H9 (cell line): ENCODE measurements at regions not wholly inside any gene's neighbourhood (a gene's known extent, or its start where the extent isn't known, plus 50 kb on each side); places are given as distances from the start of the nearest gene placed in this dataset.

ENCODE experiments used
- DNase-seq: peaks from one replicate; pipeline ENCODE4 v3.0.0-alpha.2; 2017
- H2AFZ ChIP-seq: one replicate; pipeline ENCODE4 v1.6.1; 2013; ENCODE audit warnings: mild to moderate bottlenecking, low read length, control low read depth, moderate library complexity
- H2AK5ac ChIP-seq: 2 replicates; pipeline ENCODE4 v1.6.1; 2013; ENCODE audit warnings: low read length, control low read depth, mixed read lengths; ENCODE audit not compliant: insufficient read length
- H2BK120ac ChIP-seq: one replicate; pipeline ENCODE4 v1.6.1; 2013; ENCODE audit warnings: low read depth, mild to moderate bottlenecking, low read length, control low read depth, inconsistent platforms; ENCODE audit not compliant: poor library complexity, severe bottlenecking
- H2BK12ac ChIP-seq: 2 replicates; pipeline ENCODE4 v1.6.1; 2013; ENCODE audit warnings: low read length, control low read depth, mixed read lengths, low read depth; ENCODE audit not compliant: insufficient read length
- H2BK15ac ChIP-seq: 2 replicates; pipeline ENCODE4 v1.6.1; 2013; ENCODE audit warnings: low read depth, low read length, control low read depth
- H2BK20ac ChIP-seq: one replicate; pipeline ENCODE4 v1.6.1; 2013; ENCODE audit warnings: low read depth, mild to moderate bottlenecking, low read length, control low read depth, inconsistent platforms; ENCODE audit not compliant: poor library complexity, severe bottlenecking
- H2BK5ac ChIP-seq: 2 replicates; pipeline ENCODE4 v1.6.1; 2013; ENCODE audit warnings: low read length, control low read depth, mixed read lengths; ENCODE audit not compliant: insufficient read length
- H3K14ac ChIP-seq: 2 replicates; pipeline ENCODE4 v1.6.1; 2013; ENCODE audit warnings: low read length, control low read depth; ENCODE audit not compliant: insufficient read depth
- H3K18ac ChIP-seq: 2 replicates; pipeline ENCODE4 v1.6.1; 2013; ENCODE audit warnings: low read depth, mild to moderate bottlenecking, mixed read lengths, low read length, control low read depth; ENCODE audit not compliant: insufficient read length
- H3K23ac ChIP-seq: 2 replicates; pipeline ENCODE4 v1.6.1; 2013; ENCODE audit warnings: low read length, control low read depth, mixed read lengths, low read depth; ENCODE audit not compliant: insufficient read length
- H3K23me2 ChIP-seq: 2 replicates; pipeline ENCODE4 v1.6.1; 2013; ENCODE audit warnings: low read depth, mild to moderate bottlenecking, mixed read lengths, low read length, control low read depth; ENCODE audit not compliant: insufficient read length, poor library complexity, severe bottlenecking
- H3K27ac ChIP-seq: 2 replicates; pipeline ENCODE4 v1.5.1; 2013; ENCODE audit warnings: low read length, control low read depth, mixed read lengths, low read depth; ENCODE audit not compliant: insufficient read length
- H3K27me3 ChIP-seq: 2 replicates; pipeline ENCODE4 v1.6.1; 2013; ENCODE audit warnings: low read length, control low read depth, inconsistent platforms; ENCODE audit not compliant: insufficient read depth
- H3K4ac ChIP-seq: 2 replicates; pipeline ENCODE4 v1.6.1; 2013; ENCODE audit warnings: low read depth, mild to moderate bottlenecking, control low read depth, inconsistent platforms, low read length, moderate library complexity
- H3K4me1 ChIP-seq: 2 replicates; pipeline ENCODE4 v1.6.1; 2013; ENCODE audit warnings: low read length, control low read depth, inconsistent platforms; ENCODE audit not compliant: insufficient read depth
- H3K4me2 ChIP-seq: 2 replicates; pipeline ENCODE4 v1.6.1; 2013; ENCODE audit warnings: low read length, control low read depth, mixed read lengths; ENCODE audit not compliant: insufficient read length, insufficient read depth
- H3K56ac ChIP-seq: 2 replicates; pipeline ENCODE4 v1.6.1; 2013; ENCODE audit warnings: low read depth, mild to moderate bottlenecking, mixed read lengths, low read length, control low read depth; ENCODE audit not compliant: insufficient read length
- H3K79me1 ChIP-seq: 2 replicates; pipeline ENCODE4 v1.6.1; 2013; ENCODE audit warnings: low read depth, mild to moderate bottlenecking, moderate library complexity, low read length, control low read depth, inconsistent platforms; ENCODE audit not compliant: insufficient read depth, poor library complexity, severe bottlenecking
- H3K79me2 ChIP-seq: 2 replicates; pipeline ENCODE4 v1.6.1; 2013; ENCODE audit warnings: low read length, control low read depth, inconsistent platforms; ENCODE audit not compliant: insufficient read depth
- H3K9ac ChIP-seq: 2 replicates; pipeline ENCODE4 v1.6.1; 2013; ENCODE audit warnings: low read length, control low read depth, mixed read lengths; ENCODE audit not compliant: insufficient read length; ENCODE audit errors: extremely low read depth
- H3K9me3 ChIP-seq: one replicate; pipeline ENCODE4 v1.6.1; 2013; ENCODE audit warnings: low read depth, low read length, inconsistent platforms; ENCODE audit not compliant: control insufficient read depth
- H3T11ph ChIP-seq: one replicate; pipeline ENCODE4 v1.6.1; 2013; ENCODE audit warnings: mild to moderate bottlenecking, low read length, control low read depth, inconsistent platforms
- H4K20me1 ChIP-seq: one replicate; pipeline ENCODE4 v1.6.1; 2013; ENCODE audit not compliant: control insufficient read depth, insufficient read length, insufficient read depth
- H4K5ac ChIP-seq: 2 replicates; pipeline ENCODE4 v1.6.1; 2013; ENCODE audit warnings: low read depth, mild to moderate bottlenecking, mixed read lengths, low read length, control low read depth; ENCODE audit not compliant: insufficient read length
- H4K8ac ChIP-seq: replicated peaks from 2 replicates; pipeline ENCODE4 v1.6.1; 2013; ENCODE audit warnings: low read length, control low read depth, mixed read lengths, low read depth; ENCODE audit not compliant: insufficient read length
- H4K91ac ChIP-seq: 2 replicates; pipeline ENCODE4 v1.6.1; 2013; ENCODE audit warnings: low read depth, mild to moderate bottlenecking, moderate library complexity, mixed read lengths, low read length, control low read depth; ENCODE audit not compliant: insufficient read length
- H3K27ac Mint-ChIP-seq, 3 experiments: 2 replicates in 2 of 3; 3 replicates in 1 of 3; pipeline ENCODE4 v1.8.0; 2020 to 2021; ENCODE audit warnings: mixed read lengths in 3 of 3, mild to moderate bottlenecking in 1 of 3, moderate library complexity in 1 of 3
- H3K27me3 Mint-ChIP-seq: 2 replicates; pipeline ENCODE4 v1.8.0; 2021; ENCODE audit warnings: low read depth, mild to moderate bottlenecking, moderate library complexity, mixed read lengths
- H3K36me3 Mint-ChIP-seq, 3 experiments: 2 replicates in 2 of 3; 3 replicates in 1 of 3; pipeline ENCODE4 v1.8.0; 2020 to 2021; ENCODE audit warnings: low read depth in 3 of 3, mixed read lengths in 3 of 3; ENCODE audit not compliant: insufficient read depth in 1 of 3
- H3K4me1 Mint-ChIP-seq, 2 experiments: 2 replicates each; pipeline ENCODE4 v1.8.0; 2020; ENCODE audit warnings: mixed read lengths in 2 of 2
- H3K4me3 Mint-ChIP-seq, 2 experiments: 2 replicates in 1 of 2; 3 replicates in 1 of 2; pipeline ENCODE4 v1.8.0; 2020 to 2021; ENCODE audit warnings: mild to moderate bottlenecking in 2 of 2, mixed read lengths in 2 of 2, moderate library complexity in 1 of 2
- H3K9me3 Mint-ChIP-seq, 2 experiments: 2 replicates in 1 of 2; 3 replicates in 1 of 2; pipeline ENCODE4 v1.8.0; 2020; ENCODE audit warnings: mild to moderate bottlenecking in 2 of 2, mixed read lengths in 2 of 2, moderate library complexity in 1 of 2
- WGBS: extraction: QIAGEN DNeasy Blood & Tissue Kit; methylation state at CpG from one replicate; pipeline ENCODE4 v1.1.7; 2013; ENCODE audit warnings: missing lambda C conversion rate, low lambda C conversion rate, mixed read lengths; ENCODE audit not compliant: insufficient read length; ENCODE audit errors: extremely low coverage; 5-methylcytosine and 5-hydroxymethylcytosine counted together
- TF ChIP-seq, protein P1 (sequence below): fragments of 200-600 bp; sonication (generic); conservative IDR thresholded peaks from 3 replicates; pipeline ENCODE4 v1.8.0; 2021; ENCODE audit warnings: antibody characterized with exemption, mild to moderate bottlenecking

DNA sequence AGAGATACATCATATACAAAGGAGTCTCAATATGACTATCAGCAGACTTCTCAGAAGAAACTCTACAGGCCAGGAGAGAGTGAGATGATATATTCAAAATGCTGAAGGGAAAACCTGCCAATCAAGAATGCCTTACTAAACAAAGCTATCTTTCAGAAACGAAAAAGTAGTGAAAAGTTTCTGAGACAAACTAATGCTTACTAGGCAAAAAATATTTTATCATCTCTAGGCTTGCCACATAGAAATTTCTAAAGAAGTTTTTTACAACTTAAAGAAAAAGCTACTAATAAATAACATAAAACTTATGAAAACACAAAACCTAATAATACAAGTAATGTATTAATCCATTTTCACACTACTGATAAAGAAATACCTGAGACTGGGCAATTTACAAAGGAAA lies 59.9 kb upstream of the SPEF2 start:
- Histone ChIP-seq H4K91ac (no peak overlapping the region), H2AFZ (no peak overlapping the region), H3K79me2 (no peaks in the 10 kb centered on the region), H2BK20ac (no peak overlapping the region), H3K23me2 (no peaks in the 10 kb centered on the region), H3K27ac (no peak overlapping the region), H3K14ac (no peak overlapping the region), H3K56ac (no peak overlapping the region), H3K4ac (no peak overlapping the region), H3T11ph (no peak overlapping the region), H2BK5ac (no peak overlapping the region), H2BK15ac (no peak overlapping the region), H4K8ac (no peak overlapping the region), H3K23ac (no peak overlapping the region), H3K9me3 (peaks cover 12% of the 10 kb centered on the region), H3K4me1 (no peaks in the 10 kb centered on the region), H3K18ac (no peak overlapping the region), H4K20me1 (no peaks in the 10 kb centered on the region), H3K27me3 (no peaks in the 10 kb centered on the region), H2BK12ac (no peak overlapping the region), H2AK5ac (no peak overlapping the region), H2BK120ac (no peak overlapping the region), H3K79me1 (no peaks in the 10 kb centered on the region), H3K4me2 (no peak overlapping the region), H3K9ac (no peak overlapping the region), H4K5ac (no peak overlapping the region)
- WGBS = no CpG with 5 or more reads among the region's 1 CpG
- Mint-ChIP-seq H3K9me3 (peaks cover 52 to 53% of the 10 kb centered on the region in 2 experiments), H3K36me3 (peaks cover 9 to 35% (median 17%) of the 10 kb centered on the region in 3 experiments), H3K4me1 (no peaks in the 10 kb centered on the region), H3K27me3 (peaks cover 2% of the 10 kb centered on the region), H3K27ac (no peak overlapping the region), H3K4me3 (no peak overlapping the region)
- no peak for DNase-seq
- TF ChIP-seq, protein P1, sequence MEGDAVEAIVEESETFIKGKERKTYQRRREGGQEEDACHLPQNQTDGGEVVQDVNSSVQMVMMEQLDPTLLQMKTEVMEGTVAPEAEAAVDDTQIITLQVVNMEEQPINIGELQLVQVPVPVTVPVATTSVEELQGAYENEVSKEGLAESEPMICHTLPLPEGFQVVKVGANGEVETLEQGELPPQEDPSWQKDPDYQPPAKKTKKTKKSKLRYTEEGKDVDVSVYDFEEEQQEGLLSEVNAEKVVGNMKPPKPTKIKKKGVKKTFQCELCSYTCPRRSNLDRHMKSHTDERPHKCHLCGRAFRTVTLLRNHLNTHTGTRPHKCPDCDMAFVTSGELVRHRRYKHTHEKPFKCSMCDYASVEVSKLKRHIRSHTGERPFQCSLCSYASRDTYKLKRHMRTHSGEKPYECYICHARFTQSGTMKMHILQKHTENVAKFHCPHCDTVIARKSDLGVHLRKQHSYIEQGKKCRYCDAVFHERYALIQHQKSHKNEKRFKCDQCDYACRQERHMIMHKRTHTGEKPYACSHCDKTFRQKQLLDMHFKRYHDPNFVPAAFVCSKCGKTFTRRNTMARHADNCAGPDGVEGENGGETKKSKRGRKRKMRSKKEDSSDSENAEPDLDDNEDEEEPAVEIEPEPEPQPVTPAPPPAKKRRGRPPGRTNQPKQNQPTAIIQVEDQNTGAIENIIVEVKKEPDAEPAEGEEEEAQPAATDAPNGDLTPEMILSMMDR = no peak
